Left colon (tissue), 2 donors: ENCODE measurements at regions not wholly inside any gene's neighbourhood (a gene's known extent, or its start where the extent isn't known, plus 50 kb on each side); places are given as distances from the start of the nearest gene placed in this dataset.

ENCODE experiments used
- ATAC-seq: fragments of 200-7000 bp; cut with Tn5 transposase; one replicate; pipeline ENCODE4 v1.9.1; 2020; ENCODE audit warnings: mild to moderate bottlenecking, moderate library complexity
- DNase-seq, 2 donors: peaks; one replicate each; pipeline ENCODE4 v3.0.0-alpha.2; 2020
- intact Hi-C, 2 donors: fragments of 100-400 bp; cut with DNase I in 1 of 2; cut with micrococcal nuclease in 1 of 2; formaldehyde crosslinking; loops; one replicate each; pipeline versions ENCODE4 v1.11.2 to v1.14.0; 2022; cut with DNase I, micrococcal nuclease
- donor health status: DM: no; HTN: no; CAD: no.
- donor health status: DM: yes; HTN: yes; CAD: no.

- intact Hi-C loops, result no loop called here
- DNase-seq (no peak), ATAC-seq (no peak)
Observed at GRCh38 chr2:111219285-111219684, 98.6 kb downstream of the BCL2L11 start.

GRCh38 chr2:111219734-111220505, 99.2 kb downstream of the BCL2L11 start:
- DNase-seq (no peak), ATAC-seq (no peak)
- intact Hi-C loops, result no loop called here

GRCh38 chr2:111220962-111221361, 100.2 kb downstream of the BCL2L11 start:
- ATAC-seq, result no peak
- intact Hi-C loops, result no loop called here
- DNase-seq, result no peak

GRCh38 chr2:111221701-111222100, 101.0 kb downstream of the BCL2L11 start:
- intact Hi-C loops, result no loop called here
- ATAC-seq (no peak), DNase-seq (no peak)

- ATAC-seq, result peak; percentile 86
- DNase-seq, result no peak
- intact Hi-C loops, result no loop called here
Observed at GRCh38 chr2:111222204-111222866, 101.6 kb downstream of the BCL2L11 start.

- intact Hi-C loops, result no loop called here
- DNase-seq (no peak), ATAC-seq (no peak)
Observed at GRCh38 chr2:111225856-111226255, 105.1 kb downstream of the BCL2L11 start.

- no peak for ATAC-seq
- intact Hi-C loops, result no loop called here
- DNase-seq, result no peak
Observed at GRCh38 chr2:111226876-111227700, 106.4 kb downstream of the BCL2L11 start.

GRCh38 chr2:111227716-111228141, 107.0 kb downstream of the BCL2L11 start:
- ATAC-seq (no peak), DNase-seq (no peak)
- intact Hi-C loops, result no loop called here

GRCh38 chr2:111231532-111232252, 111.0 kb downstream of the BCL2L11 start:
- ATAC-seq, result no peak
- DNase-seq, result no peak
- intact Hi-C loops, result no loop called here

GRCh38 chr2:111235192-111236015, 114.7 kb downstream of the BCL2L11 start:
- DNase-seq (no peak), ATAC-seq (no peak)
- intact Hi-C loops, result no loop called here

- DNase-seq (no peak), ATAC-seq (no peak)
- intact Hi-C loops, result no loop called here
Observed at GRCh38 chr2:111236025-111236424, 115.3 kb downstream of the BCL2L11 start.

- intact Hi-C loops, result no loop called here
- no peak for ATAC-seq
- no peak for DNase-seq
Observed at GRCh38 chr2:111238296-111238695, 117.6 kb downstream of the BCL2L11 start.

- intact Hi-C loops, result no loop called here
- ATAC-seq, result no peak
- no peak for DNase-seq
Observed at GRCh38 chr2:111239107-111239506, 118.4 kb downstream of the BCL2L11 start.

GRCh38 chr2:111239581-111240249, 119.0 kb downstream of the BCL2L11 start:
- intact Hi-C loops, result no loop called here
- no peak for DNase-seq
- no peak for ATAC-seq

- ATAC-seq (no peak), DNase-seq (no peak)
- intact Hi-C loops, result no loop called here
Observed at GRCh38 chr2:111243295-111243694, 122.6 kb downstream of the BCL2L11 start.

GRCh38 chr2:111244864-111245263, 124.2 kb downstream of the BCL2L11 start:
- no peak for DNase-seq
- intact Hi-C loops, result no loop called here
- no peak for ATAC-seq

GRCh38 chr2:111246620-111247061, 125.9 kb downstream of the BCL2L11 start:
- ATAC-seq (no peak), DNase-seq (no peak)
- intact Hi-C loops, result no loop called here

GRCh38 chr2:111247491-111247890, 126.8 kb downstream of the BCL2L11 start:
- intact Hi-C loops, result no loop called here
- ATAC-seq (no peak), DNase-seq (no peak)
